Tibial artery (tissue), 4 donors: ENCODE measurements at regions not wholly inside any gene's neighbourhood (a gene's known extent, or its start where the extent isn't known, plus 50 kb on each side); places are given as distances from the start of the nearest gene placed in this dataset.

Source experiments
- DNase-seq, 2 donors: peaks; one replicate each; pipeline ENCODE4 v3.0.0-alpha.2; 2019
- H3K27ac ChIP-seq, 2 donors: fragments of 200-600 bp; sonication (generic) in 1 of 2; 1 replicate in 1 of 2; 2 replicates in 1 of 2; pipeline ENCODE4 v1.5.1; 2018 to 2019; ENCODE audit warnings: mild to moderate bottlenecking in 1 of 2
- H3K27me3 ChIP-seq, 2 donors: fragments of 200-600 bp; sonication (generic) in 1 of 2; one replicate each; pipeline versions ENCODE4 v1.5.1 to v1.6.0; 2016 to 2019
- H3K36me3 ChIP-seq, 3 donors: fragments of 200-600 bp; sonication (generic) in 2 of 3; one replicate each; pipeline ENCODE4 v1.5.1; 2016 to 2019; ENCODE audit warnings: mild to moderate bottlenecking in 2 of 3
- H3K4me1 ChIP-seq, 4 donors: fragments of 200-600 bp; sonication (generic) in 2 of 4; 1 replicate in 3 of 4; 2 replicates in 1 of 4; pipeline ENCODE4 v1.5.1; 2016 to 2019
- H3K4me3 ChIP-seq, 2 donors: fragments of 200-600 bp; sonication (generic) in 1 of 2; 1 replicate in 1 of 2; 2 replicates in 1 of 2; pipeline ENCODE4 v1.5.1; 2018 to 2019; ENCODE audit warnings: mild to moderate bottlenecking in 2 of 2
- H3K9me3 ChIP-seq, 3 donors: fragments of 200-600 bp; sonication (generic) in 1 of 3; one replicate each; pipeline ENCODE4 v1.5.1; 2016 to 2019
- intact Hi-C: fragments of 100-400 bp; cut with DNase I; formaldehyde crosslinking; loops from one replicate; pipeline ENCODE4 v1.15.0; 2023; ENCODE audit warnings: low total_unique reads
- TF ChIP-seq, protein P1 (sequence below), 2 experiments: fragments of 200-600 bp in 1 of 2; fragments of 450-650 bp in 1 of 2; IDR thresholded peaks; one replicate each; pipeline ENCODE4 v1.5.1; 2017 to 2019; ENCODE audit warnings: antibody characterized with exemption in 2 of 2, mild to moderate bottlenecking in 1 of 2, moderate library complexity in 1 of 2

DNA sequence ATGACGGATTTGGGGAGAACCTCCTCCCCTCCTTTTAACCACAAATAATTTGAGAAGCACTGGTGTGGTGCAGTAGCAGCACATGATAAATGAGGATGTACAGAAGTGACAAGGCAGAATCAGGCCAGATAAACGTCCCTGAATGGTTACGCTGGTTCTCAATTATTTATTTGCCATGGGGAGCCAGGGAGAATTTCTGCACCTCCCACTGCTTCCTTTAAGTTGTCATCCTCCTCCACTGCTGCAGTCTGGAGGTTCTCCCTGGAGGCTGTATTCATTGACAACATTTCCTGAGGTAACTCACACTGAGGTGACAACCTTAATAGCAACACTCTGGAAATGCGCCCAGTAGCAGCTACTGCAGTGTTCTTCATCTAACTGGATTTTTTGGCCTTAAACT lies 308.9 kb upstream of the SLITRK1 start:
- TF ChIP-seq, protein P1, sequence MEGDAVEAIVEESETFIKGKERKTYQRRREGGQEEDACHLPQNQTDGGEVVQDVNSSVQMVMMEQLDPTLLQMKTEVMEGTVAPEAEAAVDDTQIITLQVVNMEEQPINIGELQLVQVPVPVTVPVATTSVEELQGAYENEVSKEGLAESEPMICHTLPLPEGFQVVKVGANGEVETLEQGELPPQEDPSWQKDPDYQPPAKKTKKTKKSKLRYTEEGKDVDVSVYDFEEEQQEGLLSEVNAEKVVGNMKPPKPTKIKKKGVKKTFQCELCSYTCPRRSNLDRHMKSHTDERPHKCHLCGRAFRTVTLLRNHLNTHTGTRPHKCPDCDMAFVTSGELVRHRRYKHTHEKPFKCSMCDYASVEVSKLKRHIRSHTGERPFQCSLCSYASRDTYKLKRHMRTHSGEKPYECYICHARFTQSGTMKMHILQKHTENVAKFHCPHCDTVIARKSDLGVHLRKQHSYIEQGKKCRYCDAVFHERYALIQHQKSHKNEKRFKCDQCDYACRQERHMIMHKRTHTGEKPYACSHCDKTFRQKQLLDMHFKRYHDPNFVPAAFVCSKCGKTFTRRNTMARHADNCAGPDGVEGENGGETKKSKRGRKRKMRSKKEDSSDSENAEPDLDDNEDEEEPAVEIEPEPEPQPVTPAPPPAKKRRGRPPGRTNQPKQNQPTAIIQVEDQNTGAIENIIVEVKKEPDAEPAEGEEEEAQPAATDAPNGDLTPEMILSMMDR (IDR thresholded peaks at IDR 0.05), result no peak
- H3K9me3 ChIP-seq, result no peaks in the 10 kb centered on the region
- no peak overlapping the region for H3K4me3 ChIP-seq
- H3K36me3 ChIP-seq, result no peaks in the 10 kb centered on the region
- no peaks in the 10 kb centered on the region for H3K27me3 ChIP-seq
- intact Hi-C loops, result no loop called here
- no peaks in the 10 kb centered on the region for H3K4me1 ChIP-seq
- no peak for DNase-seq
- no peak overlapping the region for H3K27ac ChIP-seq

DNA sequence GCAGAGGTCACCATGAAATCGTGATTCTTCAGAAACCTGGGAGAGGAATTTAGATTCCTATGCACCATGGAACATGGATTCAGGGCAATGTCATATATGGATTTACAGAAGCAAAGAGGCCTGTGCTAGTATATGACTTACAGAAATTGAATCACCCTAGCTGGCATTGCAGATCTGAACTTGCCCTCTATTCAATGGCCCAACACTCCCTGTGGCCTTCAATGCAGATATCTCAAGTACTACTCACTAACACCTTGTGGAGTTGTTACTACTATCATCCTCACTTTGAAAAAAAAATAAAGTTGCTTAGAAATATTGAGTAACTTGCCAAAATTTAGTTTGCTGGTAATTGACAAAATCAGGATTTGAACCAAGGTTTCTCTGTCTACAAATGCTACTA lies 305.4 kb upstream of the SLITRK1 start:
- intact Hi-C loops, result no loop called here
- Histone ChIP-seq H3K36me3 (no peaks in the 10 kb centered on the region), H3K9me3 (peaks cover 0 to 7% (median 0%) of the 10 kb centered on the region in 3 donors), H3K27ac (no peak overlapping the region), H3K27me3 (no peaks in the 10 kb centered on the region), H3K4me3 (no peak overlapping the region), H3K4me1 (no peaks in the 10 kb centered on the region)
- TF ChIP-seq, protein P1 (IDR thresholded peaks at IDR 0.05), result no peak
- DNase-seq, result no peak

DNA sequence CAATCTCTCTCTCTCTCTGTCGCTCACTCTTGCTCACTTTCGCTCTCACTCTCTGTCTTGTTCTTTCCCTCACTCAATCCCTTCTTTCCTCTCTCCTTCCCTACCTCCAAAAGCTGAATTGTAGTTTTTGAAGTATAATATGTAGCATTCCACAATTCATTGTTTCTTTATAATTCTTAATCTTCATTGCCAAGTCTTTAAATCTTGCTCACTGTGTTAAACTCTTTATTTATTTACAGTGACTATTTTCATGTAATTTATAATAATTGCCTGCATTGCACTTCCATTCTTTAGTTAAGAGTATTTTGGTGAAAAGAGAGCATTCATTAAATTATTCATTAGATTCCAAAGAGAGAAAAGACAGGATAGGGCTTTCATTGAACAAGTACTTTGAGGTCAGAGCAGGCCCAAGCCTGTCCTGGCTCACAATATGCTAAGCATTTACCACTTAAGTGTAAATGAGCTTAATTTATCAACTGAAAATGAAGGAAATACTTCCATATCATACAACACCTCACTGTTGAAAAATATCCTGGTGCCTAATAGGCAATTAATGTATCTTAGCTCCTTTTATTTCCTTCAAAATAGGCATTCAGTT lies 257.4 kb upstream of the SLITRK1 start:
- Histone ChIP-seq H3K4me3 (no peak overlapping the region), H3K27me3 (no peaks in the 10 kb centered on the region), H3K4me1 (no peaks in the 10 kb centered on the region), H3K27ac (no peak overlapping the region), H3K9me3 (no peaks in the 10 kb centered on the region), H3K36me3 (no peaks in the 10 kb centered on the region)
- TF ChIP-seq, protein P1 (IDR thresholded peaks at IDR 0.05), result no peak
- intact Hi-C loops, result no loop called here
- no peak for DNase-seq

DNA sequence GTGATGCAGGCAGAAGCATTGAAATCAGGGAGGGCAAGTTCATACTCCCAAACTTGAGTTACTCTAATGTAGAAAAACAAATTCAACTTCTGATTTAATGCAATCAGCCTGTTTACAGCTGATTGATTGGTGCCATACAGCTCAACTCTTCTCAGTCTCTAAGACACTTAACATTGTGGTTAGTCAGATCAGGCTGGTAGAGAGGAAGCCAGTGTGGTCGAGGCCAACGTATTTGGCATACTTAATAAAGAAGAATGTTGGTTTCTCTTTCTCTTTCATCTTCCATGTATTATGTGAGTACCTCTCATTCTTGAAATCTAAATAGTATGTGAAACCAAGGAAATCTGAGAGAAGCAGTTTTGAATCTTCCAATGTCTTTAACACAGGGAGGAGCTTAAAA lies 255.0 kb upstream of the SLITRK1 start:
- no peak for DNase-seq
- intact Hi-C loops, result no loop called here
- Histone ChIP-seq H3K27me3 (no peaks in the 10 kb centered on the region), H3K9me3 (no peaks in the 10 kb centered on the region), H3K27ac (no peak overlapping the region), H3K4me1 (no peaks in the 10 kb centered on the region), H3K36me3 (no peaks in the 10 kb centered on the region), H3K4me3 (no peak overlapping the region)
- TF ChIP-seq, protein P1 (IDR thresholded peaks at IDR 0.05), result no peak

DNA sequence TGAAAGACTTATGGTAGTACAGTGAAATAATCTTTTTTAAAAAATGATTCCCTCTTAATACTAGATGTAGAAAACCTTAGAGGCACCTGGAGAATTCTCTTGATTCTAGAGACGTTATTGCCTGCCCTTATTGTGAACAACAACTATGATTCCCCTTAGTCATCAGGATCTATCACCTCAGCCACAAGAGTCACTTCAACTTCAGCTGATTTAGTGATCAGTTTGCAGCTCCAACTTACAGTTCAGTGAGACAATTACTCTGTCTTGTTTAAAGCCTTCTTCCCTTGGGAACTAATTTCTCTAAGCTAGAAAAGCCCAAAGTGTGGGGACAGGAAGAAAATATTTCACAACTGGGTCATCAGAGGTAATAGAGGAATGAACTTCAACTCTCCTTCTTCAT lies 254.3 kb upstream of the SLITRK1 start:
- no peak overlapping the region for H3K27ac ChIP-seq
- no peaks in the 10 kb centered on the region for H3K27me3 ChIP-seq
- intact Hi-C loops, result no loop called here
- H3K4me3 ChIP-seq, result no peak overlapping the region
- H3K9me3 ChIP-seq, result no peaks in the 10 kb centered on the region
- no peak for DNase-seq
- TF ChIP-seq, protein P1 (IDR thresholded peaks at IDR 0.05), result no peak
- H3K36me3 ChIP-seq, result no peaks in the 10 kb centered on the region
- no peaks in the 10 kb centered on the region for H3K4me1 ChIP-seq

DNA sequence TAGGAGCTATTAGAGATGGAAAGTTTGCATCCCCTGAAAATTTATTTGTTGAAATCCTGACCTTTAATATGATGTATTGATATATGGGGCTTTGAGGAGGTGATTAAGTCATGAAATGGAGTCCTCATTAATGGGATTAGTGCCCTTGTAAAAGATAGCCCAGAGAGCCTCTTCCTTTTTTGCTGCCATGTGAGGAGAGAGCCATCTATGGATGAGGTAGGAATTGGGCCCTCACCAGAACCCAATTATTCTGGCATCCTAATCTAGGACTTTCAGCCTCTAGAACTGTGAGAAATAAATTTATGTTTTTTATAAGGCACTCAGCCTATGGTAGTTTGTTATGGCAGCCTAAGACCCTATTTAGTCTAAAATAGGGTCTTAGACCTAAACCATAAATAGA lies 250.2 kb upstream of the SLITRK1 start:
- intact Hi-C loops, result no loop called here
- TF ChIP-seq, protein P1 (IDR thresholded peaks at IDR 0.05), result no peak
- H3K4me1 ChIP-seq, result no peaks in the 10 kb centered on the region
- no peak overlapping the region for H3K4me3 ChIP-seq
- no peak for DNase-seq
- H3K9me3 ChIP-seq, result no peaks in the 10 kb centered on the region
- H3K36me3 ChIP-seq, result no peaks in the 10 kb centered on the region
- no peaks in the 10 kb centered on the region for H3K27me3 ChIP-seq
- H3K27ac ChIP-seq, result no peak overlapping the region
